KMS-11 (cell line): ENCODE measurements at regions not wholly inside any gene's neighbourhood (a gene's known extent, or its start where the extent isn't known, plus 50 kb on each side); places are given as distances from the start of the nearest gene placed in this dataset.
"Not testable (repeated sequence)": the region's sequence is repeated elsewhere in the genome, so short reads cannot be mapped to it uniquely, and the experiment has no call there.

Source experiments
- H2AFZ ChIP-seq: fragments of 200-600 bp; sonication (generic); 2 replicates; pipeline ENCODE4 v1.6.1; 2016; ENCODE audit warnings: antibody characterized with exemption, mixed run types, low read depth
- H3K27ac ChIP-seq: fragments of 200-600 bp; sonication (generic); 2 replicates; pipeline ENCODE4 v1.6.1; 2016; ENCODE audit warnings: mild to moderate bottlenecking, mixed run types
- H3K27me3 ChIP-seq: fragments of 200-600 bp; sonication (generic); 2 replicates; pipeline ENCODE4 v1.6.1; 2017; ENCODE audit warnings: mild to moderate bottlenecking, low read depth, mixed run types, moderate library complexity; ENCODE audit not compliant: insufficient read depth
- H3K36me3 ChIP-seq: fragments of 200-600 bp; sonication (generic); 2 replicates; pipeline ENCODE4 v1.6.1; 2017; ENCODE audit warnings: mild to moderate bottlenecking, mixed run types; ENCODE audit not compliant: insufficient read depth
- H3K4me1 ChIP-seq: fragments of 200-600 bp; sonication (generic); 2 replicates; pipeline ENCODE4 v1.6.1; 2016; ENCODE audit warnings: mild to moderate bottlenecking, low read depth, mixed run types; ENCODE audit not compliant: poor library complexity, severe bottlenecking
- H3K4me2 ChIP-seq: fragments of 200-600 bp; sonication (generic); 2 replicates; pipeline ENCODE4 v1.7.0; 2016; ENCODE audit warnings: mild to moderate bottlenecking, mixed run types
- H3K4me3 ChIP-seq: fragments of 200-600 bp; sonication (generic); IDR thresholded peaks from 2 replicates; pipeline ENCODE4 v1.6.1; 2017; ENCODE audit warnings: low read depth, low read length, mixed read lengths; ENCODE audit not compliant: insufficient read depth
- H3K79me2 ChIP-seq: fragments of 200-600 bp; sonication (generic); 2 replicates; pipeline ENCODE4 v1.6.1; 2016; ENCODE audit warnings: low read depth, mixed run types; ENCODE audit not compliant: insufficient read depth
- H3K9ac ChIP-seq: fragments of 200-600 bp; sonication (generic); 2 replicates; pipeline ENCODE4 v1.6.1; 2016; ENCODE audit warnings: mild to moderate bottlenecking, mixed run types
- H4K20me1 ChIP-seq: fragments of 200-600 bp; sonication (generic); 2 replicates; pipeline ENCODE4 v1.6.1; 2016; ENCODE audit warnings: mild to moderate bottlenecking, mixed run types; ENCODE audit not compliant: insufficient read depth
- CTCF ChIP-seq: fragments of 200-600 bp; sonication (generic); conservative IDR thresholded peaks from 2 replicates; pipeline ENCODE4 v1.6.1; 2017; ENCODE audit warnings: low read depth, mild to moderate bottlenecking, antibody characterized with exemption, low read length, moderate library complexity, mixed read lengths

DNA sequence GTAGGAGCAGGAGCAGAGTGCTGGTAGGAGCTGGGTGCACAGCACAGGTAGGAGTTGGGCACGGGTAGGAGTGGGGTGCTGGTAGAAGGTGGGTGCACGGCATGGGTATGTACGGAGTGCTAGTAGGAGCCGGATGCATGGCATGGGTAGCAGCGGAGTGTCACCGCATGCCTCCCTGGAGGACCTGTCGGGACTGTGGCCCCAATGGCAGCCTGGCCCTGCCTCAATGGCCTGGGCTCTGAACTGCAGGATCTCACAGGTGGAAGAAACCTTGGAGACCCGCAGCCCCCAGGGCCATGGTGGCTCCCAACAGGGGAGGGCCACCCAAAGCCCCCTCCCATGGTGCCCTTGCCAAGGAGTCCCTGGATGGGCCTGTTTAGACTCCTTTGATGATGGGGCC is 1146.0 kb downstream of the UQCRFS1 start:
- Histone ChIP-seq H3K4me2 (no peak overlapping the region), H3K4me1 (no peaks in the 10 kb centered on the region), H3K27ac (no peak overlapping the region), H3K36me3 (no peaks in the 10 kb centered on the region), H3K4me3 (no peak overlapping the region), H2AFZ (no peak overlapping the region), H3K27me3 (no peaks in the 10 kb centered on the region), H4K20me1 (no peaks in the 10 kb centered on the region), H3K79me2 (no peaks in the 10 kb centered on the region), H3K9ac (no peak overlapping the region)
- TF ChIP-seq CTCF: no peak

GRCh38 chr19:28066161-28066560 is 1146.8 kb downstream of the UQCRFS1 start:
- Histone ChIP-seq H3K4me3 (no peak overlapping the region), H3K9ac (no peak overlapping the region), H4K20me1 (no peaks in the 10 kb centered on the region), H3K27me3 (no peaks in the 10 kb centered on the region), H2AFZ (no peak overlapping the region), H3K27ac (no peak overlapping the region), H3K79me2 (no peaks in the 10 kb centered on the region), H3K4me2 (no peak overlapping the region), H3K4me1 (no peaks in the 10 kb centered on the region), H3K36me3 (no peaks in the 10 kb centered on the region)
- TF ChIP-seq CTCF: no peak

DNA sequence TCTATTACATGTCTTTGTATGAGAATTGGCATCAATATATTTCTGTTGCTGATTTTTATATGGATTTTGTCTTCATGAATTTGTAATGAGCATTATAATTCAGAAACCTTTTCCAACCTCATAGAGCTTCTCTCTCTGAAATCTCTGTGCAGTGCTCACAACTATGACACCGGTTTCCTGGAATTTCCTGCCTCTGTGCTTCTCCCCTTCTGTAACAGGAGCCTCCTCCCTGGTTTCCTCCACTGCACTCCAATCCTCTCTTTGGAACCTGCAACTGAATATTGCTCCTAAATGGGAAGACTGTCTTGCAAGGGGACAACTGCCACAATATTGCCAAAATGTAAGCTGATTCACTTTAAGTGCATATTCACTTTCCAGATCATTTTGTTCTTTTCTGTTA is 1147.9 kb downstream of the UQCRFS1 start:
- Histone ChIP-seq H2AFZ (no peak overlapping the region), H3K79me2 (no peaks in the 10 kb centered on the region), H3K9ac (no peak overlapping the region), H3K27ac (no peak overlapping the region), H3K4me3 (no peak overlapping the region), H3K27me3 (no peaks in the 10 kb centered on the region), H3K4me2 (no peak overlapping the region), H4K20me1 (no peaks in the 10 kb centered on the region), H3K36me3 (no peaks in the 10 kb centered on the region), H3K4me1 (no peaks in the 10 kb centered on the region)
- no peak for TF ChIP-seq CTCF

DNA sequence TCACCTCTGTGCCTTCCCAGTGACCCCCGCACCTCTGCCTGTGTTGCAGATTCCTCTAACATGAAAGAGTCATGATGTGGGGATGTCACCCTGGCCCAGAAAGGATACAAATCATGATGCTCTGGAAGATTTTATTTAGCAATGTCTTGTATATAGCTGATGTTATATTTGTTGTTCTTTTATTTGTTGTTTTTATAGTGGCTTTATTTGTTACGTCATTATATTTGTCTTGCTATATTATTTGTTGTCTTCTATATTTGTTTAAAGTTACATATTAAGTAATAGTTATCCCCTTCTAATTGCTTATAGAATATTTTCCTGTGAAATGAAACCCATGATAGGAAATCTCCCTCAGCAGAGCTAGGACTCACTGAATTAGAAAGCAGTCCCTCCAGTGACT is 1149.2 kb downstream of the UQCRFS1 start:
- Histone ChIP-seq H3K27ac (no peak overlapping the region), H3K4me1 (no peaks in the 10 kb centered on the region), H4K20me1 (no peaks in the 10 kb centered on the region), H3K9ac (no peak overlapping the region), H3K4me2 (no peak overlapping the region), H3K4me3 (no peak overlapping the region), H2AFZ (no peak overlapping the region), H3K36me3 (no peaks in the 10 kb centered on the region), H3K79me2 (no peaks in the 10 kb centered on the region), H3K27me3 (no peaks in the 10 kb centered on the region)
- TF ChIP-seq CTCF: no peak

DNA sequence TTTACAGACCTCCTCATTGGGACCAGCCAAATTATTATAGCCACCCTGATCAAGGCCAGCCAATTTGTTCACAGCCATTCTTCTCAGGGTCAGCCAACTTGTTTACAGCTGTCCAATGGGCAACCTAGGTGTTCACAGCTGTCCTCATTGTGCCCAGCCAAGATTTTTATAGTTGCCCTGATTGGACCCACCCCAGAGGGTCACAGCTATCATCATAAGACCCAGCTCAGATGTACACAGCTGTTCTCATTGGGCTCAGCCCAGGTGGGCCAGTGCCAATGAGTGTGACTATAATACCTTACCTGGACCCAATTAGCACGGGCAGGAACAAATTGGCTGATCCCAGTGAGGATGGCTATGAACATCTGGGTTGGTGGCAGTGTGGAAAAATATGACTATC is 1151.8 kb downstream of the UQCRFS1 start:
- Histone ChIP-seq H3K4me2 (no peak overlapping the region), H3K79me2 (no peaks in the 10 kb centered on the region), H3K4me1 (no peaks in the 10 kb centered on the region), H3K4me3 (no peak overlapping the region), H2AFZ (no peak overlapping the region), H3K36me3 (no peaks in the 10 kb centered on the region), H3K27me3 (no peaks in the 10 kb centered on the region), H3K9ac (no peak overlapping the region), H3K27ac (no peak overlapping the region), H4K20me1 (no peaks in the 10 kb centered on the region)
- TF ChIP-seq CTCF: no peak

DNA sequence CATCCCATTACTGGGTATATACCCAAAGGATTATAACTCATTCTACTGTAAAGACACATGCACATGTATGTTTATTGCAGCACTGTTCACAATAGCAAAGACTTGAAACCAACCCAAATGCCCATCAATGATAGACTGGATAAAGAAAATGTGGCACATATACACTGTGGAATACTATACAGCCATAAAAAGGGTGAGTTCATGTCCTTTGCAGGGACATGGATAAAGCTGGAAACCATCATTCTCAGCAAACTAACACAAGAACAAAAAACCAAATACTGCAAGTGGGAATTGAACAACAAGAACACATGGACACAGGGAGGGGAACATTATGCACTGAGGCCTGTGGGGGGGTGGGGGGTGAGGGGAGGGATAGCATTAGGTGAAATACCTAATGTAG is 1155.9 kb downstream of the UQCRFS1 start:
- not testable (repeated sequence) for H3K4me2 ChIP-seq, H3K4me3 ChIP-seq, H3K4me1 ChIP-seq, H2AFZ ChIP-seq, H3K79me2 ChIP-seq, H3K27me3 ChIP-seq, H3K36me3 ChIP-seq, H4K20me1 ChIP-seq, H3K9ac ChIP-seq, H3K27ac ChIP-seq
